ENCODE measurements at regions not wholly inside any gene's neighbourhood (a gene's known extent, or its start where the extent isn't known, plus 50 kb on each side); places are given as distances from the start of the nearest gene placed in this dataset.
"Not testable (repeated sequence)": the region's sequence is repeated elsewhere in the genome, so short reads cannot be mapped to it uniquely, and the experiment has no call there.

DNA sequence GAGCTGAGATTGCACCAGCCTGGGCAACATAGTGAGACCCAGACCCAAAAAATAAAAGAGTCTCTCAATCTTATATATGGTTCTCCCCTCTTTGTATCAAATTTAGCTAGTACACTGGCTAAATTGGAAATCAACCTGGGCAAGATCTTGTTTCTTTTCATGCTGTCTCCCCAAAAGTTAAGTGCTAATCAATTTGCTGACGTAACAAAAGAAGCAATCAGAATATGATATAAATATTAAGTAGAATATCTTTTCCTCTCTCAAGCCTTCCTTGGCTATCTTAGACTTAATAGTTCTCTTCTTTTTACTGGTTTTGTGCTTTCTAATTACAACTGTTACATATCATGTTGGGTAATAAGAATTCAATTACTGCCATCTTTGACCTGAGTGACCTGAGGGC is 258.9 kb downstream of the KCNRG start:
- ATAC-seq (no peak), DNase-seq (ENCODE audit: missing footprints) (no peak)
- intact Hi-C loops (cut with DNase I), result no loop called here

DNA sequence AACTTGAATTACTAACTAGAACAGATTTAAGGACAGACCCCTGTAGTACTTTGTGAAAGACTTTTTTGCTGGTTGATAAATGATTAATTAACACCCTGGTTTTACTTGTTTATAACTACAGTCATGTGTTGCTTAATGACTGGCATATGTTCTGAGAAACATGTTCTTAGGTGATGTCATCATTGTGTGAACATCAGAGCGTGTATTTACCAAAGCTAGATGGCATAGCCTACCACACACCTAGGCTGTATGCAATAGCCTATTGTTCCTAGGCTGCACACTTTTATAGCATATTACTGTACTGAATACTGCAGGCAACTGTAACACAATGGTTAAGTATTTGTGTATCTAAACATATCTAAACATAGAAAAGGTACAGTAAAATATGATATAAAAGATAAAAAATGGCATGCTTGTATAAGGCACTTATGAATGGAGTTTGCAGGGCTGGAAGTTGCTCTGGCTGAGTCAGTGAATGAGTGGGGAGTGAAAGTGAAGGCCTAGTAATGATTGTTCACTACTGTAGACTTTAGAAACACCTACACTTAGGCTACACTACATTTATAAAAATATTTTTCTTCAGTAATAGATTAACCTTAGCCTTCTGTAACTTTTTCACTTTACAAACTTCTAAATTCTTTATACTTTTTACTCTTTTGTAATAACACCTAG is 260.3 kb downstream of the KCNRG start:
- intact Hi-C loops (cut with DNase I), result no loop called here
- ATAC-seq, result no peak
- no peak for DNase-seq (ENCODE audit: missing footprints)

DNA sequence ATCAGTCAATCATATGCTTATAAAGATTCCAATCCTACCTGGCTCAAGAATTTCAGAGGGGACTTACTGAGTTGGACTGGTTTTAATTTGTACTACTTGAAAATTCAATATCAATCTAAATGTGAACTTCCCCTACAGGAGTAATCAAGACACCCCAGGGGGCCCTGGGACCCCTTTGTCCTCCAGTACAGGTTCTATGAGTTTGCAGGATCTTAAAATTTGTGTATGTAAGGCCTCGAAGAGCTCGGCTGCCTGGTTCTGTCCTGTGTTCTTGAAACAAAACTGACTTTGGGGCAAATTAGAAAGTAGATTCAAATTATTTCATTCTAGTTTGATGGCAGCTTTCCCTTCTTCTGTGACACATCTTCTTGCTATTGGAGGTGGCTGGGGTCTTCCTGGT is 261.3 kb downstream of the KCNRG start:
- DNase-seq (ENCODE audit: missing footprints) (no peak), ATAC-seq (no peak)
- intact Hi-C loops (cut with DNase I), result no loop called here

DNA sequence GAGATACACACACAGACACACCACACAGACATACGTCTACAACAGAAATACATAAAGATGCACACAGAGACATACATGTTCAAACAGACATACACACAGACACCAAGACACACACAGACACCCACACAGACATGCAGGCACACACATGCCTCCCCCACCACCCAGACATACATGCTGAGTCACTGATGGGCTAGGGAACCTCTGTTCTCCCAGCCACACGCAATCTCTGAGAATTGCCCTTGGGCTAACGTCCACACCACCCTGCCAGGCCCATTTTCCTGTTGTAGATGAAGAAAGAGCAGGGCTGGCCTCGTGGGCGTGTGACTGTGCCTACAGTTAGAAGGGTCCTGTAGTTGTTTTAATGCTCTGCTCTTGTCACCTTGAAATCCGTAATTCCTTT is 261.9 kb downstream of the KCNRG start:
- DNase-seq (ENCODE audit: missing footprints) (no peak), ATAC-seq (no peak)
- intact Hi-C loops (cut with DNase I), result no loop called here

DNA sequence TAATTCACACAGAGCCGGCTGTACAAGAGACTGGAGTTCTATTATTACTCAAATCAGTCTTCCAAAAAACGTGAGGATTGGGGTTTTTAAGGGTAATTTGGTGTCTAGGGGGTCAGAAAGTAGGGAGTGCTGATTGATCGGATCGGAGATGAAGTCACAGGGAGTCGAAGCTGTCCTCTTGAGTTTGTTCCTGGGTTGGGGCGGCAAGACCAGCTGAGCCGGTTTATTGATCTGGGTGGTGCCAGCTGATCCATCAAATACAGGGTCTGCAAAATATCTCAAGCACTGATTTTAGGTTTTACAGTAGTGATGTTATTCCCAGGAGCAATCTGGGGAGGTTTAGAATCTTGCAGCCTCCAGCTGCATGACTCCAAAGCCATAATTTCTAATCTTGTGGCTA is 262.7 kb downstream of the KCNRG start:
- intact Hi-C loops (cut with DNase I), result no loop called here
- ATAC-seq (no peak), DNase-seq (ENCODE audit: missing footprints) (no peak)

DNA sequence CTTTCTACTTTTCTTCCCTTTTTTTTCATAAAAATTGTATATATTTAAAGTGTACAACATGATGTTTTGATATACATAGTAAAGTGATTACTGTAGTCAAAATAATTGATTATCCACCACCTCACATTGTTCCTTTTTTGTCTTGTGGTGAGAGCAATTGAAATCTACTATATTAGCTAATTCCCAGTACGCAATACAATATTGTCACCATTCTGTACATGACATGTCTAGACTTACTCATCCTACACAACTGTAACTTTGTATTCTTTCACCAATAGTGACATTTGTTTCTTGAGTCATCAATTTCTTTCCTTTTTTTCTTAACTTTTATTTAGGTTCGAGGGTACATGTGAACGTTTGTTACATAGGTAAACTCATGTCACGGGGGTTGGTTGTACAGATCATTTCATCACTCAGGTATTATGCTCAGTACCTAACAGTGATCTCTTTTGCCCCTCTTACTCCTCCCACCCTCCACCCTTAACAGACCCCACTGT is 265.2 kb downstream of the KCNRG start:
- intact Hi-C loops (cut with DNase I), result no loop called here
- DNase-seq (ENCODE audit: missing footprints) (no peak), ATAC-seq (no peak)

DNA sequence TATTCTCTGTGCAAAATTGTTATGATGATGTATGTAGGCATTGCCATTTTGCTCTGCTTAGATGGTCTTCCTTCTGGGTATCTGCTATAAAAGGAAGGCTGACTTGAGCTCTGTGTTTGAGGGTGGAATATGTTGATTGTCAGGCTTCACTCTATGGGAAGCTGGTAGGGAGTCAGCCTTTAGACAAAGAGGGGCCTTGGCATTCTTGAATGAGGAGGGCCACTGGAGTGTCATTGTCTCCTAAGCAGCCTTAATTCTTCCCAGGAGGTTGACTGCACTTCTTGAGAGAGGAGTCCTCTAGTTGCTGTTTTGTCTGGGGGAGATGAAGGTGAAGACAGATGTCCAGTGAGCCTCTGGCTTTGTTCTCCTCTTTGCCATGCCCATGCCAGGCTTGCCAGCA is 266.8 kb downstream of the KCNRG start:
- intact Hi-C loops (cut with DNase I), result no loop called here
- ATAC-seq (no peak), DNase-seq (ENCODE audit: missing footprints) (no peak)

DNA sequence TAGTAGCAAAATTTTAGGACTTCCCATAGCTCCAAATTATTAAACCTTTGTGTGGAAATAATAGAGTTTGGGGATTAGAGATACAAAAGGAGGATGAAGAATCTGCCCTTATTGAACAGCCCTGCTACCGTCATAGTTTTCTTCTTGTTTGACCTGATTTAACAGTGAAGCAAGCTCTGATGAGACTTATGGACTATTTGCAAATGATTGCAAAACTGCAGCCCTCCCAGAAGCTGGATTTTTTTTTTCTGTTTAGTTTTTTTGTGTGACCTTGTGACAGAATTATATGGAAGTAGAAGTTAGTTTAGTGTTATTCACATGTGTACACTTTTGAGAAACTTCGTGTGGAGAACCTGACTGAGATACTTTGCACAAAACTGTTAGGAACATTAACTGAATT is 267.8 kb downstream of the KCNRG start:
- intact Hi-C loops (cut with DNase I), result no loop called here
- no peak for ATAC-seq
- DNase-seq (ENCODE audit: missing footprints), result no peak

DNA sequence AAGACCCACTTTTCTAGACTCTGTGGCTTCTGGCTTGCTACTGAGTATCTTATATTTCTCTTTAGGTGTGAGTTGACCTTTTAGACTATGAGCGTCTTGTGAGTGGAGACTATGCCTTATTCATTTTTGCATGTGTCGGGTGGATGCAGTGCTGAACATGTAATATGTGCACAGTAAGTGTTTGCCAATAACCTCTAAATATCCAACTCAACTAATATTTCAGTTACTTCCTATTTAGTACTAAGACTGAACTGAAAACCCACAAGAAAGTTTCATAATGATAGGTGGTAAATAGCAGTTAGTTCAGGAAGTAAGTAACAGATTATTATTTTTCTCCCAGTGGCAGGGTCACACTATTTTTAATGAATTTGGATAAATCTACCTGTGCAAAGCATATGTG is 269.3 kb downstream of the KCNRG start:
- DNase-seq (ENCODE audit: missing footprints) (no peak), ATAC-seq (no peak)
- intact Hi-C loops (cut with DNase I), result no loop called here

DNA sequence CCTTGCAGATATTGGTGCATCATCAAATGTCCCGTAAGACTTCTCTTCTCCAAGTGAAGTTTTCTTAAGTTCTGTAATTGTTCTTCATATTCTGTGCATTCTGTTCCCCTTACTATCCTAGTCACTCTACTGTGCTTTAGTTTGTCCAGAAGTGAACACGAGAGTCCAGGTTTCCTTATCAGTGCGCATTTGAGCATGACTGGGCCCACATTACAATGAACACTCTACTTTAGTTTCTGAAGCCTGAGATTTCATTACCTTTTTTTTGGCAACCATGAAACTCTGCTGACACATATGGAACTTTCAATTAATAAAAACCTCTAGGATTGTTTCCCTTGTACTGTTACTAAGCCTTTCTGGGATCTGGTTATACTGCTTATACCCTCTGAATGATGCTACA is 270.0 kb downstream of the KCNRG start:
- intact Hi-C loops (cut with DNase I), result no loop called here
- no peak for ATAC-seq
- DNase-seq (ENCODE audit: missing footprints), result no peak

DNA sequence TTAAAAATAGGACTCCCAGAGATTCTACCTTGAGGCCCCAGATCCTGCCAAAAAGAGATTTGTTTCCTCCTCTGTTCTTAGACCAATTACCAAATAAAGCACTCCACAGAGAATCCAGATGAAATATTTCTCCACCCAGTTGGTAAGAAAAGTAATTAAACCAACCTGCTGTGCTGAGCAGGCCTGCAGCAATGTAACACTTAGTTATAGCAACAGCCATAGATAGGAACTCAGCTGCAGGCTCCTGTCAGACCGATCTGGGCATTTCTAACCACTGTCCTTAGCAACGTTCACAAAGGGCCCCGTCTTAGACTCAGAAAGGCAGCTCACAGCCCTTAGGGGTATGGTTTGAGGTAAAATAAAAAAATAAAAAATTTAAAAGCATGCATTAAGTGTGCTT is 271.1 kb downstream of the KCNRG start:
- intact Hi-C loops (cut with DNase I), result no loop called here
- DNase-seq (ENCODE audit: missing footprints) (no peak), ATAC-seq (no peak)

DNA sequence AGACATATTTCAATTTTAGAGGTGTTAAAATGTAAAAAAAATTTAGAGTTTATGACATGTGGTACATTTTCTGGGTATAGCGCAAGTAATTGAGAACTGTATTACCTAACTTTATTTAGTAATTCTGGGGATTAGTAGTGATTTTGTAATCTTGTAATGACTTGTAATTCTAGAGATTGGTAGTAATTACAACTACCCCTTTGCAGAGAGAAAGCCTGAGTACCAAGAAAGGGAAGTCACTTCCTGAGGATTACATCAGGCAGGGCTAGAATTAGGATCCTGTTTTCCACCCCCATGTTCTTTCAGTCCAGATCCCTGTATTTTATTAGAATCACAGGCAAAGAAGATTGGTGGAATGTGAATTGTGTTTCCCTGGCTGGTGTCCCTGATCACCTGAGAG is 274.9 kb downstream of the KCNRG start:
- DNase-seq (ENCODE audit: missing footprints), result no peak
- no peak for ATAC-seq
- intact Hi-C loops (cut with DNase I), result no loop called here

DNA sequence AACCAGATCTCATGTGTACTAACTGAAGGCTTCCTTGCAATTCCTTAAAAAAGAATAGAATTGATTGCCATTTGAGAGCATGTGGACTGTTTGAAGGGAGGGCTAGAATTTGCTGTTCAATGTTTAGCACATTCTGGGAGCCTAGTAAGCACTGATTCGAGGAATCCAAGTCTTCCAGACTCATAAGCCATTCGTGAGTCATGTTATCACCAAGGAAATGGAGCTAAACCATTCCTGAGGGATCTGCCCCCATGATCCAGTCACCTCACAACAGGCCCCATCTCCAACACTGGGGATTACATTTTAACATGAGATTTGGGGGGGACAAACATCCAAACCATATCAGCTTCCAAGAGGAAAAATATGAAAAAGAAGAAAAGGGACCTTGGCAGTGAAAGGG is 276.4 kb downstream of the KCNRG start:
- no peak for DNase-seq (ENCODE audit: missing footprints)
- ATAC-seq, result no peak
- intact Hi-C loops (cut with DNase I), result no loop called here

DNA sequence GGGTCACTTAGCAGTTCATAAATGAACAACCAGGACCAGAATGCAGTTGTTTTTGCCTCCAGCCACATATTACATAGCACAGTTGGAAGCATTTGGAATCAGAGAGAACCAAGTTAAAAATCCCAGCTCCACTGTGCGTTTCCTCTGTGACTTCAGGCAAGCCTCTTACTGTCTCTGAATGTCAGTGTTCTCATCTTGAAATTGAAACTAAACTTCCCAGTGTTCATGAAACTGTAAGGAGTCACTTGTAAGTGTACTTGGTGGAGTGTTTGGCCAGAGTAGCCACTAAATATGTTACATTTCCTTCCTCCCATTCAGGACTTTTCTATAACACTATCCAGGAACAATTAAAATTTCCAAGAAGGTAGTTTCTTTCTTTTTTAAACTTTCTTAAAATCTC is 276.8 kb downstream of the KCNRG start:
- ATAC-seq (no peak), DNase-seq (ENCODE audit: missing footprints) (no peak)
- intact Hi-C loops (cut with DNase I), result no loop called here

DNA sequence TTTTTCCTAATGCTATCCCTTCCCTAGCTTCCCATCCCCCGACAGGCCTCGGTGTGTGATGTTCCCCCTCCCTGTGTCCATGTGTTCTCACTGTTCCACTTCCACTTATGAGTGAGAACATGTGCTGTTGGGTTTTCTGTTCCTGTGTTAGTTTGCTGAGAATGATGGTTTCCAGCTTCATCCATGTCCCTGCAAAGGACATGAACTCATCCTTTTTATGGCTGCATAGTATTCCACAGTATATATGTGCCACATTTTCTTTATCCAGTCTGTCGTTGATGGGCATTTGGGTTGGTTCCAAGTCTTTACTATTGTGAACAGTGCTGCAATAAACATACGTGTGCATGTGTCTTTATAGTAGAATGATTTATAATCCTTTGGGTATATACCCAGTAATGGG is 279.2 kb downstream of the KCNRG start:
- DNase-seq (ENCODE audit: missing footprints); ATAC-seq; intact Hi-C loops (cut with DNase I): not testable (repeated sequence)

DNA sequence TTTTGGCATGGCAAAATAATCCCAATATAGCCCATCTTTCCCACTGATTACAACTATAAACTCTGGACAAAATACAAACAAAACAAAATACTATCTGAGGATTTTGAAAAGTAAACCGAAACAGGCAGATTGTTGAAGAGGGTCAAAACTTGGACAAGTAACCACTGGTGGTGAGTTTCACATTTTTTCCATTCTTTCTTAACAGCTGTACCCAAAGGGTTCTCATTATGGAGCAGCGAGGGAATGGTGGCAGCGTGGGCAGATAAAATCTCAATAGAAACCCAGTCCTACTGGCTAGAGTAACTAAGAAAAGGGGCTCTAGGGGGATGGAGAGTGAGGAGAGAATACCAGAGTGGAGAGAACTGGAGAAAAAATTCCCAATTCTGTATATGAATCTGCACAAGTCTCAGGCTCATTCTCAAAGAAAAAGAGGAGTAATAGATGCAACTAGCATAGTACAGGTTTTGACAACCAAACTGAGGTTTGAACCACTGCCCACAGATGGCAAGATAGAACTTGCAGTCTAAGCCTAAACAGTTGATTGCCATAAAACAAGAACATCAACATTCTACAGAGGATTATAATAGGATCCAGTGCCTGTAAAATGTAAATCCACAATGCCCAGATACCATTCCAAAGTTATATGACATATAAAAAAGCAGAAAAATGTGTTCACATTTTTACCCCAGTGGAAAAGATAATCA is 284.5 kb downstream of the KCNRG start:
- intact Hi-C loops (cut with DNase I), result no loop called here
- ATAC-seq (no peak), DNase-seq (ENCODE audit: missing footprints) (no peak)

DNA sequence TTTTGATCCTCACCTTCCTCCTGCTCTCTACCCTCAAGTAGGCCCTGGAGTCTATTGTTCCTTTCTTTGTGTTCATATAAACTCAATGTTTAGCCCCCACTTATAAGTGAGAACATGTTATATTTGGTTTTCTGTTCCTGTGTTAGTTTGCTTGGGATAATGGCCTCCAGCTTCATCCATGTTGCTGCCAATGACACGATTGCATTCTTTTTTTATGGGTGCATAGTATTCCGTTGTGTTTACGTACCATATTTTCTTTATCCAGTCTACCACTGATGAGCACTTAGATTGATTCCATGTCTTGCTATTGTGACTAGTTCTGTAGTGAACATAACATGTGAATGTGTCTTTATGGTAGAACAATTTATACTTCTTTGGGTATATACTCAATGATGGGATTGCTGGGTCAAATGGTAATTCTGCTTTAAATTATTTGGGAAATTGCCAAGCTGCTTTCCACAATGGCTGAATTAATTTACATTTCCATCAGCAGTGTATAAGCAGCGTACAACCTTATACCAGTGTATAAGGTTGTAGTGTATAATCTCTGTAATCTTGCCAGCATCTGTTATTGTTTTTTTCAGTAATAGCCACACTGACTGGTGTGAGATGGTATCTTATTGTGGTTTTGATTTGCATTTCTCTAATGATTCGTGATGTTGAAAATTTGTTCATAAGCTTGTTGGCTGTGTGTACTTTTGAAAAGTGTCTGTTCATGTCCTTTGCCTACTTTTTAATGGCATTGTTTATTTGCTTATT is 288.9 kb downstream of the KCNRG start:
- DNase-seq (ENCODE audit: missing footprints), result no peak
- ATAC-seq, result no peak
- intact Hi-C loops (cut with DNase I), result no loop called here

DNA sequence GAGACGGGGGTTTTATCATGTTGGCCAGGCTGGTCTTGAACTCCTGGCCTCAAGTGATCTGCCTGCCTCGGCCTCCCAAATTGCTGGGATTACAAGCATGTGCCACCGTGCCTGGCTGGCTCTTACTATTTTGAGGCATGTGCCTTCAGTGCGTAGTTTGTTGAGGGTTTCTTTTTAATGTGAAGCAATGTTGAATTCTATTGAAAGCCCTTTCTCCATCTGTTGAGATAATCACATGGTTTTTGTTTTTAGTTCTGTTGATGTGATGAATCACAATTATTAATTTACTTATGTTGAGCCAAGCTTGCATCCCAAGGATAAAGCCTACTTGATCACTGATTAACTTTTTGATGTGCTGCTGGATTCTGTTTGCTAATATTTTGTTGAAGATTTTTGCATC is 290.9 kb downstream of the KCNRG start:
- DNase-seq (ENCODE audit: missing footprints) (no peak), ATAC-seq (no peak)
- intact Hi-C loops (cut with DNase I), result no loop called here

DNA sequence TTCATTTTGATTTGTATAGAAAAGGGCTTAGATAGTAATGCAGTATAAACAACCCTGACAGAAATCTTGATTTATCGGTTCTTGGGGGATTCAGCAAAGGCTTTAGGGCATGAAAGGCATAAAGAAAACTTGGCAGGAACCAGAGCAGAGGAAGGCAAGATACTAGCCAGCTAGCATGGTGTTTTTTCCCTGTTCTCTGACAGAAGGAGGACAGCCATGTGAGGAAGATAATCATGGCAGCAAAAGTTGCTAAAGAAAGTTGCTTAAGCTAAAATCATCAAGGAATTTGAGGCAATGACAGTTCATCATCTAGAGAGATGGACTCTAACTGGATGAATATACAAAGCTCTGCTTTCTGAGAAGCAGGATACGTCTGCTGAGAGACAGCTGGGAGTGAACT is 294.1 kb downstream of the KCNRG start:
- intact Hi-C loops (cut with DNase I), result no loop called here
- ATAC-seq (no peak), DNase-seq (ENCODE audit: missing footprints) (no peak)

Measured in Right ventricle myocardium inferior (tissue), 1 donor.